GM12892 (cell line): ENCODE measurements at regions not wholly inside any gene's neighbourhood (a gene's known extent, or its start where the extent isn't known, plus 50 kb on each side); places are given as distances from the start of the nearest gene placed in this dataset.

Source experiments
- POLR2A ChIP-seq: IDR thresholded peaks from 2 replicates; pipeline ENCODE4 v1.6.1; 2011; ENCODE audit warnings: low read depth, low read length, control low read depth
- POLR2AphosphoS5 ChIP-seq: IDR thresholded peaks from 2 replicates; pipeline ENCODE4 v1.6.1; 2011; ENCODE audit warnings: low read depth, low read length, control low read depth
- TAF1 ChIP-seq: IDR thresholded peaks from 2 replicates; pipeline ENCODE4 v1.6.1; 2011; ENCODE audit warnings: low read depth, mild to moderate bottlenecking, control low read depth, low read length, borderline replicate concordance

DNA sequence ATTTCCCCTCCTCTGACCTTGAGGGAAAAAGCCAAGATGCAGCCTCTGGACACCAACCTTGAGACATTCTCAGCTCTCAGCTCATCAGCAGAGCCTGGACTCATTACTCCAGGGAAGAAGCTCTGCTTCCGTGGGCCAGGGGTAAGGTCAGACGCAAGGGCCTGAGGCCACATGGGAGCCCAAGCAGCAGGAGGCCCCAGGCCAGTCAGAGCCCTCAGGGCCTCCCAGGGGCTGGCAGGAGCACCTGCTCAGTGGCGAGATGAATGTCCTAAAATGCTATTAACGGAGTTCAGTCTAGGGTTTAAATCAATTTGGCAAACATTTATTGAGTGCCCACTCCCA lies 208.6 kb downstream of the ERMARD start:
- no peak for TF ChIP-seq POLR2A
- no peak for TF ChIP-seq POLR2AphosphoS5
- no peak for TF ChIP-seq TAF1
